ENCODE measurements at regions not wholly inside any gene's neighbourhood (a gene's known extent, or its start where the extent isn't known, plus 50 kb on each side); places are given as distances from the start of the nearest gene placed in this dataset.
"Not testable (repeated sequence)": the region's sequence is repeated elsewhere in the genome, so short reads cannot be mapped to it uniquely, and the experiment has no call there.

DNA sequence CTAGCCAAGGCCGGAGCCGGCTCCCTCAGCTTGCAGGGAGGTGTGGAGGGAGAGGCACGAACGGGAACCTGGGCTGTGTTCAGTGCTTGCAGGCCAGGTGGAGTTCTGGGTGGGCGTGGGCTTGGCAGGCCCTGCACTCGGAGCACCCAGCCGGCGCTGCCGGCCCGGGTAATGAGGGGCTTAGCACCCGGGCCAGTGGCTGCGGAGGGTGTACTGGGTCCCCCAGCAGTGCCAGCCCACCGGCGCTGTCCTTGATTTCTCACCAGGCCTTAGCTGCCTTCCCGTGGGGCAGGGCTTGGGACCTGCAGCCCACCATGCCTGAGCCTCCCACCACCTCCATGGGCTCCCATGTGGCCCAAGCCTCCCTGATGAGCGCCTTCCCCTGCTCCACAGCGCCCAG lies 430.5 kb upstream of the API5 start:
- DNase-seq = not testable (repeated sequence)

GRCh38 chr11:42890773-42891172 lies 421.0 kb upstream of the API5 start:
- DNase-seq = no peak

DNA sequence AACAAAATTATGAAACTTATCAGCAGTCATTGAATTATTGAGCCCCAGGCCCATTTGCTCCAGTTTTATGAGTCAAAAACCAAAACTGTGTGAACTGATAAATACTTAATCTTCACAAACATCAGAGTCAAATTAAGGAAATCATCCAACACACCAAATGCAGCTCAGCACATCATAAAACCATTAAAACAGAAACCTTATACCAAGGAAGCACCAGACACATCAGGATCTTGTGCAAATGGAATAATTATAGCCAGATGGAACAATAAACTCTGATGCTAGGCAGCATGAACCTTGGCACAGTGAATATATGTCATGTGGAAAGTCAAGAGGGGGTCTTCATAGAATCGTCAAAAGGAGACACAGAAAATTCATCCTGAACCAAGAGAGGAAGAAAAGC lies 410.7 kb upstream of the API5 start:
- no peak for DNase-seq

DNA sequence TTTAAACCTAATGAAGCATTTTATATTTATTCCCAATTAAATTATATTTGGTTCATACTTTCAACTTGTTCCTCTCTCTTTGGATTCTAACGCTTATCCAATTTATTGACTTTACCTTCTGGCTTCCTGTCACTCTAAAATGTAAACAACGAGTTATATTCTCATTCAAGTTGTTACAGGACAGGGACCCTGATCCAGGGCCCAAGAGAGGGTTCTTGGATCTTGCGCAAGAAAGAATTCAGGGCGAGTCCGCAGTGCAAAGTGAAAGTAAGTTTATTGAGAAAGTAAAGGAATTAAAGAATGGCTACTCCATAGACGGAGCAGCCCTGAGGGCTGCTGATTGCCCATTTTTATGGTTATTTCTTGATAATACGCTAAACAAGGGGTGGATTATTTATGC lies 405.6 kb upstream of the API5 start:
- DNase-seq = no peak

- no peak for DNase-seq
These were observed 398.1 kb upstream of the API5 start for GRCh38 chr11:42913731-42914130.

GRCh38 chr11:42923651-42924050 lies 388.1 kb upstream of the API5 start:
- no peak for DNase-seq

DNA sequence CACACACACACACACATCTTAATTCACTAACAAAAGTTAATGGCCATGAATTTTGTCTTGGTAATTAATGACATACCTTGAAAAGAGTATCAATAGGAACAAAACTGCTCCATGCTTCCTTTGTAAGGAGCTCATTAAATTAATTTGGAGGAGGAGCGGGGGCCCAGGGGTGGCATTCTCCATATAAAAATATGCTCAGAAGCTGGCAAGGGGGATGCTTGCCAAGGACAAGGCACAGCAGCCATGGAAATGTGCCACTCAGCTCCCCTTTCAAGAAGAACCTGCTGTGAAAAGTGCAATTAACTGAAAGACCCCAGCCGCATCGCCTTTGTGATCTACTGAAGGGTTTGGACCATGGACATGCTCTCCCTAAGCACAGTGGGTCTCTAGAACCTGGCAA lies 385.9 kb upstream of the API5 start:
- no peak for DNase-seq

GRCh38 chr11:42947405-42947804 lies 364.4 kb upstream of the API5 start:
- DNase-seq = no peak

- DNase-seq = not testable (repeated sequence)
These were observed 361.9 kb upstream of the API5 start for GRCh38 chr11:42949738-42950376.

DNA sequence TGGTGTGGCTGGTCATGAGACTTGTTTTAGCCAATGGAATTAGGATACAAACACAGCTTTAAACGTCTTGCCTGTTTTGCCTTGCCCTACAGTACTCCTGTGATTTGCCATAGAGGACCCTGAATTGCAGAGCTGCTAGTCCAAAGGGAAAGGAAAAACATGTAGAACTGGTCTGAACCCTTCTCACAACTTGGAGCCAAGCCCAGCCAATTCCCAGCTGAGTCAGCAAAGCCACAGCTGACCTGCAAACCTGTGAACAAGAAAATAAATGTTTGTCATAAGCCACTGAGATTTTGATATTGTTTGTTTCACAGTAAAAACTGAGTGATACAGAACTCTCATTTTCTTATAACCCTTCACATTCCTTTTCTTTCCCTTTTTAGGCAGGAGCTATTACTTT lies 360.5 kb upstream of the API5 start:
- no peak for DNase-seq

- DNase-seq = no peak
These were observed 354.0 kb upstream of the API5 start for GRCh38 chr11:42957831-42958230.

GRCh38 chr11:42958635-42959034 lies 353.2 kb upstream of the API5 start:
- DNase-seq = no peak

DNA sequence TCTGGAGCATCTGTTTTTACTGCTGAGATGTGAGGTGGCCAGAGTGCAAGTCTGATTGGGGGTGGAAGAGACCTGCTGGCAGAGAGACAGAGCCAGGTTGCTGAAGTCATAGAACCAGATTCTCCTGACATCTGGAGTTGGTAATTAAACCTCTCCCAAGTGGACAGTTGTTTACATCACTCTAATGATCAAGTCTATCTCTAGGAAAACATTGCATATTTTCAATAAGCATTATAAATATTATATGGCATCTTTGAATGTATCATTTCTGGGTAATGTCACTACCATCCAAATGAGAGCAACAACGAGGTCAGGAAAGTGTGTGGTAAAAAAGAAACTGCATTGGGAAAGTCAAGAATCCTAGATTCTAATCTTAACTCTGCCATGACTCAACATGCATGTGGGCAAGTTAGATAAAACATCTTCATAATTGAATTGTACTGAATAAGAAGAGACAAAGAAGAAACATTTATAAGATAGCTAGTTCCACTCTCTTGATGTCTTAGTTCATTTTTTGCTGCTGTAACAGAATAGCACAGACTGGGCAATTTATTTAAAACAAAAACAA lies 351.2 kb upstream of the API5 start:
- no peak for DNase-seq

GRCh38 chr11:42967653-42968052 lies 344.1 kb upstream of the API5 start:
- no peak for DNase-seq

DNA sequence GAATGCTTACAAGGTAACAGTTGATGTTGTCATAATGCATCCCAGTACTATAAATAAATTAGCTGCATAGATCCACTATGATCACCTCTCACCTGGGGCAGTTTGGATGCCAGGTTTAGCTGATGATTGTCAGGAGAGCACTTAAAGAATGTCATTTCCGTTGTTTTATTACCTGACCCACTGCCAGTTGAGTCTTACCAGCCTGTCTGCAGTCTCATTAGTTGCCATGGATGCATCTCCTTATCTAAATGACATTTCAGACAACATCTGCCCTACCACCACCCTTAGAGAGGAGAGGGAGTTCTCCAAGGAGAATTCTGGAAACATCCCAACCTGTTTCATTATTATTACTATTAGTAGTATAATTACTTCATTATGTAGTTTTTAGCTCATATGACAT lies 339.1 kb upstream of the API5 start:
- no peak for DNase-seq

DNA sequence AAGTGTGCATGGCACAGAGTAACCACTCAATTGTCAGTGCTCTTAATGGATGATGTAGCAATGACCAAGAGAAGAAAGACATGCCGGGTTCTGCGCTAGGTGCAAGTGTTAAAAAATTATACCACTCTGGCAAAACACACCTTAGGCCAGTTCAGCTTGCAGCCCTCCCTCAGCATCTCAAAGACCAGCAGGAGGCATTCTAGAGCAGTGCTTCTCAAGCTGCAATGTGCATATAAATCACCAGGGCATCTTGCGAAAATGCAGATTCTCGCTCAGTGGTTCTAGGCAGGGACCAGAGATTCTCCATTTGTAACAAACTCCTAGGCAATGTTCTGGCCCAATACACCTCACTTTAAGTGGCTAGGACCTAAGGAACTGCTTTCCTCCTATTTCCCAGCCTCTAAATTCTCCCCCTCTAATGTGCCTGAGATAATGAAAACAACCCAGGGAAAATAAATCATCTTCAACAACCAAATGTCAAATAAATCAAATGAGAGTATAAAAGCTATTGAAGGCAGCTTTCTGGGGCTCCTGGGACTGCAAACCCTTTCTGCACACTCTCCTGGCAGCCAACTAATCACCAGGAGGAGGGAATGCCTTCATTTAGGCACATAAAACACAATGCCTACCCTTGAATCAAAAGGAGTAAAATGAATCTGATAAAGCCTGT lies 337.2 kb upstream of the API5 start:
- no peak for DNase-seq

DNA sequence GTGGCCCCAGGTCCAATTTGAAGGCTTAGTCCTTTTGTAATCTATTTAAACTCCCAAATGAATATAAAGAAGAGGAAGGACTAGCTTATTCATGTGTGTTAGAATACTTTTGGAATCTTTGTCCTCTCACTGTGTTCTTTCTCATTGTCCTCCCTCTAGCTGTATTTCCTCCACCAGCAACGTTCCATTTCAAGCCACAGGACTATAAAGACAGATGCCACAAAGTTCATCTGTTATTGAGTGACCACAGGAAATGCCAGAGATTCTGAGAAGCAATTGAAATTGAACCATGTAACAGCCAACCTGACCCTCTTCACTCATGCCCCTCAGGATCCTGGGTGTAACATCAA lies 336.6 kb upstream of the API5 start:
- no peak for DNase-seq

DNA sequence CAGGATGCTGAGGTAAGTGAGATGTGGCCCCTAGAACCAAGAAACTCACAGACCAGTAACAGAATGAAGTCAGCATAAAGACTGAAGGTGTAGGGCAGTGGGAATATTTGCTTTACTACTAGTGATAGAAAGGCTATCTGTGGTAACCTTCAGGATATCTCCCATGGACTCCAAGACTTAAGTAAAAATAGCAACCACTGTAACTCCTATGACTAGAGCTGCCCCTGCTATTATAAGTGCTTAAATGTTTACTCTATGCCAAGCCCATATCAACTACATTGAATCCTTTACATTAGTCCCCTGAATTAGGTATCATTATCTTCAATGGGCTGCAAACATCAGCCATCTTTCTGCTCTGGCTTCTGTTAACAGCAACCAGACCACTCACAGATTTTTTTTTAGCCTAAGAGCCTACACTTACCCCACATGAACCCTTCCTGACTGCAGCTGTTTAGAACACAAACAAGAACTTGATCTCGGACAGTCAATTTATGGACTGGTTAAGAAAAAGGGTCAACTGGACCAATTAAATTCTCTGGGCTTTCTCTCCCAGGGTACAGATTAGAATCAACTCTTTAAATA lies 335.1 kb upstream of the API5 start:
- DNase-seq = no peak

DNA sequence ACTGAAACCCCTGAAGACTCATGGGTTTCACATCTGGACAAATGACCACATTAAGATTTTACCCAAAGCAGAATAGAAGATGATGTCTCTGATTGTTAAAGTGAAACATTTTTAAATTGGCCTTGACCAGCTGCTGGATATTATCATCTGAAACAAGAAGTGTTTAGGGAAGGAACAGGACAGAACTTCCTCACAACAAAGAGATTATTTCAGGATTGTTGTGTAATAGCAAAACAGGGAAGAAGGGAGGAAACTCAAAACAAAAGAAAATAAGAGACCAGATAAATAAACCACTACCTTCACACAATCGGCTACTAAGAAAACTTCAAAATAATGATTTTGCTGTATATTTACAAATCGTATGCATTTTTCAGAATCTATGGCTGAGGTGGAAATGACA lies 319.2 kb upstream of the API5 start:
- no peak for DNase-seq

- DNase-seq = no peak
These were observed 315.1 kb upstream of the API5 start for GRCh38 chr11:42996421-42997307.

DNA sequence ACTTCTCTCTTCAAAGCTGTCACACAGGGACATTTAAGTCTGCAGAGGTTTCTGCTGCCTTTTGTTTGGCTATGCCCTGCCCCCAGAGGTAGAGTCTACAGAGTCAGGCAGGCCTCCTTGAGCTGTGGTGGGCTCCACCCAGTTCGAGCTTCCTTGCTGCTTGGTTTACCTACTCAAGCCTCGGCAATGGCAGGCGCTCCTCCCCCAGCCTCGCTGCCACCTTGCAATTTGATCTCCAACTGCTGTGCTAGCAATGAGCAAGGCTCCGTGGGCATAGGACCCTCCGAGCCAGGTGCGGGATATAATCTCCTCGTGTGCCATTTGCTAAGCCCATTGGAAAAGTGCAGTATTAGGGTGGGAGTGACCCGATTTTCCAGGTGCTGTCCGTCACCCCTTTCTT lies 306.9 kb upstream of the API5 start:
- not testable (repeated sequence) for DNase-seq

DNA sequence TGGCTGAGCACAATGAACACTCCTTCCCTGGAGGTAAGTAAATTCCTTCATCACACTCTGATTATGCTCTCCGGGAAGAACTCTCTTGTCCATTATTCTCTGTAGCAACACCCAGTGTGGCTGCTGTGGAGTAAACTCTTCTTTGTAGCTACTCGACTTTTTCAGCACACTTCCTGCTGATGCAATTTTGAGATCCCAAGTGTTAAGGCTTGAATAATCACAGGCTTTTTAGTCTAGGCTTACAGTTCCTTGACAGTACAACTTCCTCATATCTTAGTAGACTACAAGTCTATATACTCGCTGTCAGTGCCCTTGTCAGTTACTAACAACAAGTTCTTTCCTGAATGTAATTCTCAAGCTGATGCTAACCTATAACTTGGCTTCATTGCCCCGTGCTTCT lies 301.8 kb upstream of the API5 start:
- no peak for DNase-seq

DNA sequence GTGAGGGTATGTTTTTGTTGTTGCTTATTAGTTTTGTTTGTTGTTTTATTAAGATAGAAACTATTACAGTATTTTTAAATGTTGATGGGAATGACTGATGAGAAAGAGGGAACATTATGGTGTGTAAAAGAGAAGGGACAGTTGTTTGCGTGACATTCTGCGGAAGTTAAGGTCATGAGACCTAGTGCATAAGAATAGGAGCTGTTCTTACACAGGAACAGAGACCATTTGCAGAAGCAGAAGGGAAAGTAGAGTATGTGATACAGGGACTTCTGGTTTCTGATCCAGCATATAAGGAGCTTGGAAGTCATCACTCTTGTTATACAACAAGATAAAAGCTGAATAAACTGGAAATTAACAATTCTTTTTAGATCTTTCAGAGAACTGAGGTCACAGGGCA lies 299.2 kb upstream of the API5 start:
- DNase-seq = no peak
